IMR-90 (cell line): ENCODE measurements at regions not wholly inside any gene's neighbourhood (a gene's known extent, or its start where the extent isn't known, plus 50 kb on each side); places are given as distances from the start of the nearest gene placed in this dataset.

Source experiments
- ATAC-seq: fragments of 200-7000 bp; cut with Tn5 transposase; 2 replicates; pipeline ENCODE4 v1.9.1; 2020; ENCODE audit warnings: low read depth, mild to moderate bottlenecking, moderate library complexity
- BruUV-seq: library from RNA; stranded (reverse); fragments of 400-500 nt; replicated peaks from 2 replicates; lab custom pipeline; 2021; lab: Mats Ljungman, UMichigan
- CTCF ChIA-PET: fragments of 300-600 bp; formaldehyde crosslinking; extraction: SDS; loops from one replicate; lab custom pipeline; 2021; ENCODE audit warnings: antibody characterized with exemption; lab: Yijun Ruan, JAX
- POLR2A ChIA-PET: fragments of 300-600 bp; sonication (Branson Sonifier 250); formaldehyde crosslinking; loops from one replicate; lab custom pipeline; 2022; ENCODE audit warnings: antibody characterized with exemption; ENCODE audit not compliant: unreplicated experiment; lab: Charles Lee
- DNase-seq: peaks from one replicate; pipeline ENCODE4 v3.0.0; 2013
- H2AFZ ChIP-seq: replicated peaks from 2 replicates; pipeline ENCODE3; 2013; ENCODE audit warnings: low read length, mild to moderate bottlenecking; ENCODE audit not compliant: poor library complexity
- H2AK5ac ChIP-seq: 2 replicates; pipeline ENCODE4 v1.6.1; 2013; ENCODE audit warnings: low read depth, low read length, inconsistent platforms
- H2AK9ac ChIP-seq: replicated peaks from 2 replicates; pipeline ENCODE3; 2013; ENCODE audit warnings: mild to moderate bottlenecking, low read depth, low read length, moderate library complexity; ENCODE audit not compliant: poor library complexity
- H2BK120ac ChIP-seq: 2 replicates; pipeline ENCODE4 v1.6.1; 2013; ENCODE audit warnings: low read depth, low read length, inconsistent platforms
- H2BK15ac ChIP-seq: 3 replicates; pipeline ENCODE4 v1.6.1; 2013; ENCODE audit warnings: low read depth, low read length, inconsistent platforms
- H2BK20ac ChIP-seq: 2 replicates; pipeline ENCODE4 v1.6.1; 2013; ENCODE audit warnings: low read depth, mild to moderate bottlenecking, inconsistent platforms, low read length, moderate library complexity
- H2BK5ac ChIP-seq: 2 replicates; pipeline ENCODE4 v1.6.1; 2013; ENCODE audit warnings: mild to moderate bottlenecking, low read depth, low read length, inconsistent platforms; ENCODE audit not compliant: poor library complexity, severe bottlenecking
- H3K14ac ChIP-seq: replicated peaks from 2 replicates; pipeline ENCODE4 v1.6.1; 2013; ENCODE audit warnings: low read depth, low read length, inconsistent platforms
- H3K18ac ChIP-seq: 2 replicates; pipeline ENCODE4 v1.6.1; 2013; ENCODE audit warnings: low read depth, low read length, control low read depth
- H3K23ac ChIP-seq: 2 replicates; pipeline ENCODE4 v1.6.1; 2013; ENCODE audit warnings: low read depth, low read length, inconsistent platforms
- H3K27ac ChIP-seq: 2 replicates; pipeline ENCODE4 v1.5.1; 2013; ENCODE audit warnings: mild to moderate bottlenecking, control low read depth, low read length; ENCODE audit not compliant: insufficient read depth
- H3K27me3 ChIP-seq: 2 replicates; pipeline ENCODE4 v1.6.1; 2013; ENCODE audit warnings: low read length; ENCODE audit not compliant: control insufficient read depth, insufficient read depth
- H3K36me3 ChIP-seq: 2 replicates; pipeline ENCODE4 v1.6.1; 2013; ENCODE audit warnings: low read length, mixed read lengths; ENCODE audit not compliant: control insufficient read depth, insufficient read depth
- H3K4ac ChIP-seq: 2 replicates; pipeline ENCODE4 v1.6.1; 2013; ENCODE audit warnings: low read depth, low read length, inconsistent platforms
- H3K4me1 ChIP-seq: 2 replicates; pipeline ENCODE4 v1.6.1; 2013; ENCODE audit warnings: low read length, mixed read lengths; ENCODE audit not compliant: control insufficient read depth, insufficient read depth
- H3K4me2 ChIP-seq: 2 replicates; pipeline ENCODE4 v1.6.1; 2013; ENCODE audit warnings: low read depth, mild to moderate bottlenecking, control low read depth, low read length, moderate library complexity
- H3K4me3 ChIP-seq: 2 replicates; pipeline ENCODE4 v1.5.1; 2013; ENCODE audit warnings: low read depth, mild to moderate bottlenecking, control low read depth, low read length, moderate library complexity; ENCODE audit not compliant: insufficient read depth
- H3K56ac ChIP-seq: 2 replicates; pipeline ENCODE4 v1.6.1; 2013; ENCODE audit warnings: low read length, inconsistent platforms; ENCODE audit not compliant: insufficient read depth; ENCODE audit errors: extremely low read depth
- H3K79me1 ChIP-seq, 2 experiments: 2 replicates each; pipeline ENCODE4 v1.6.1; 2013; ENCODE audit warnings: low read length in 2 of 2, inconsistent platforms in 1 of 2, low read depth in 1 of 2
- H3K9ac ChIP-seq: 2 replicates; pipeline ENCODE4 v1.6.1; 2013; ENCODE audit warnings: low read depth, low read length, control low read depth
- H3K9me1 ChIP-seq: 2 replicates; pipeline ENCODE4 v1.6.1; 2013; ENCODE audit warnings: low read length, inconsistent platforms; ENCODE audit not compliant: insufficient read depth
- H3K9me3 ChIP-seq: 2 replicates; pipeline ENCODE4 v1.6.1; 2013; ENCODE audit warnings: low read length; ENCODE audit not compliant: control insufficient read depth, insufficient read depth
- H4K20me1 ChIP-seq: 2 replicates; pipeline ENCODE4 v1.6.1; 2013; ENCODE audit warnings: low read length, inconsistent platforms; ENCODE audit not compliant: insufficient read depth
- H4K5ac ChIP-seq: 2 replicates; pipeline ENCODE4 v1.6.1; 2013; ENCODE audit warnings: mild to moderate bottlenecking, low read depth, low read length, control low read depth
- H4K8ac ChIP-seq, 2 experiments: 2 replicates each; pipeline ENCODE4 v1.6.1; 2013; ENCODE audit warnings: low read depth in 2 of 2, low read length in 2 of 2, control low read depth in 1 of 2, inconsistent platforms in 1 of 2
- H4K91ac ChIP-seq: 2 replicates; pipeline ENCODE4 v1.6.1; 2013; ENCODE audit warnings: low read depth, low read length, inconsistent platforms; ENCODE audit not compliant: insufficient read depth
- CEBPB ChIP-seq: IDR thresholded peaks from 2 replicates; pipeline ENCODE4 v1.6.1; 2012; ENCODE audit warnings: low read depth, low read length, improper control_type of control experiment
- CHD1 ChIP-seq: IDR thresholded peaks from 2 replicates; pipeline ENCODE4 v1.6.1; 2012; ENCODE audit warnings: low read depth, low read length, improper control_type of control experiment
- FOS ChIP-seq: fragments of 150-350 bp; IDR thresholded peaks from 2 replicates; pipeline ENCODE4 v1.6.1; 2016; ENCODE audit warnings: low read depth, low read length
- MAFK ChIP-seq: IDR thresholded peaks from 2 replicates; pipeline ENCODE4 v1.6.1; 2012; ENCODE audit warnings: low read depth, low read length, improper control_type of control experiment
- MAZ ChIP-seq: IDR thresholded peaks from 2 replicates; pipeline ENCODE4 v1.6.1; 2012; ENCODE audit warnings: low read depth, mild to moderate bottlenecking, low read length, improper control_type of control experiment, moderate library complexity, borderline replicate concordance
- MXI1 ChIP-seq: IDR thresholded peaks from 2 replicates; pipeline ENCODE4 v1.6.1; 2012; ENCODE audit warnings: low read depth, mild to moderate bottlenecking, low read length, moderate library complexity, borderline replicate concordance
- NFE2L2 ChIP-seq: fragments of 150-350 bp; IDR thresholded peaks from 2 replicates; pipeline ENCODE4 v1.6.1; 2016; ENCODE audit warnings: low read depth, mild to moderate bottlenecking, low read length
- RAD21 ChIP-seq: IDR thresholded peaks from 2 replicates; pipeline ENCODE4 v1.6.1; 2012; ENCODE audit warnings: low read length, improper control_type of control experiment
- RCOR1 ChIP-seq: IDR thresholded peaks from 2 replicates; pipeline ENCODE4 v1.6.1; 2012; ENCODE audit warnings: mild to moderate bottlenecking, low read length, improper control_type of control experiment; ENCODE audit not compliant: insufficient replicate concordance
- RFX5 ChIP-seq: IDR thresholded peaks from 2 replicates; pipeline ENCODE4 v1.8.0; 2012; ENCODE audit warnings: low read depth, mild to moderate bottlenecking, low read length, moderate library complexity
- SMC3 ChIP-seq: fragments of 150-350 bp; IDR thresholded peaks from 2 replicates; pipeline ENCODE4 v1.6.1; 2016; ENCODE audit warnings: low read depth, mild to moderate bottlenecking, antibody characterized with exemption, low read length, moderate library complexity
- USF2 ChIP-seq: fragments of 150-350 bp; IDR thresholded peaks from 2 replicates; pipeline ENCODE4 v1.6.1; 2017; ENCODE audit warnings: mild to moderate bottlenecking, antibody characterized with exemption, low read length, low read depth
- WGBS, 2 experiments: methylation state at CpG; one replicate each; pipeline versions ENCODE4 v1.1.5 to v1.1.7; 2013; ENCODE audit warnings: missing lambda C conversion rate in 2 of 2; ENCODE audit not compliant: insufficient read length in 1 of 2; ENCODE audit errors: extremely low coverage in 2 of 2; 5-methylcytosine and 5-hydroxymethylcytosine counted together
- dilution Hi-C: fragments of 300-500 bp; cut with HindIII; formaldehyde crosslinking; loops from one replicate; pipeline ENCODE4 v1.14.3; 2018; ENCODE audit warnings: low sequenced_read_pairs; ENCODE audit not compliant: unreplicated experiment
- in situ Hi-C: fragments of 300-500 bp; cut with MboI; formaldehyde crosslinking; loops from 3 replicates; pipeline ENCODE4 v1.14.3; 2019; ENCODE audit warnings: low sequenced_read_pairs, inconsistent platforms, mixed read lengths
- intact Hi-C: fragments of 100-400 bp; cut with micrococcal nuclease; formaldehyde crosslinking; loops from 2 replicates; pipeline ENCODE4 v1.10.0; 2022

- H3K79me1 ChIP-seq = no peaks in the 10 kb centered on the region
- dilution Hi-C loops (no loop called here), in situ Hi-C loops (no loop called here), intact Hi-C loops (no loop called here)
- no peak overlapping the region for H2AFZ ChIP-seq
- ATAC-seq = no peak
- H3K36me3 ChIP-seq = no peaks in the 10 kb centered on the region
- BruUV-seq = no TSS peak
- H2AK9ac ChIP-seq = no peak overlapping the region
- H2AK5ac ChIP-seq = no peak overlapping the region
- no peak overlapping the region for H4K8ac ChIP-seq
- ChIA-PET POLR2A (no interaction called here), CTCF (no interaction called here)
- no peaks in the 10 kb centered on the region for H3K9me3 ChIP-seq
- no peak overlapping the region for H2BK15ac ChIP-seq
- H4K5ac ChIP-seq = no peak overlapping the region
- H2BK120ac ChIP-seq = no peak overlapping the region
- no peak overlapping the region for H3K4me3 ChIP-seq
- no peak overlapping the region for H3K4ac ChIP-seq
- H3K27ac ChIP-seq = no peak overlapping the region
- no peak for TF ChIP-seq RFX5
- TF ChIP-seq RAD21 = no peak
- no peak for TF ChIP-seq RCOR1
- TF ChIP-seq CEBPB = no peak
- no peak for TF ChIP-seq MAZ
- no peak for TF ChIP-seq CHD1
- no peak for TF ChIP-seq FOS
- TF ChIP-seq NFE2L2 = no peak
- TF ChIP-seq SMC3 = no peak
- no peak for TF ChIP-seq USF2
- no peak for TF ChIP-seq MXI1
- TF ChIP-seq MAFK = no peak
- DNase-seq = no peak
- H3K4me2 ChIP-seq = no peak overlapping the region
- H3K18ac ChIP-seq = no peak overlapping the region
- H3K4me1 ChIP-seq = no peaks in the 10 kb centered on the region
- no peak overlapping the region for H2BK5ac ChIP-seq
- WGBS, 2 experiments = no CpG with 5 or more reads among the region's 5 CpGs
- no peak overlapping the region for H3K9ac ChIP-seq
- no peaks in the 10 kb centered on the region for H3K27me3 ChIP-seq
- H3K23ac ChIP-seq = no peak overlapping the region
- no peak overlapping the region for H4K91ac ChIP-seq
- no peak overlapping the region for H3K56ac ChIP-seq
- H4K20me1 ChIP-seq = no peaks in the 10 kb centered on the region
- no peak overlapping the region for H2BK20ac ChIP-seq
- H3K9me1 ChIP-seq = no peaks in the 10 kb centered on the region
- no peak overlapping the region for H3K14ac ChIP-seq
Observed at GRCh38 chr16:56111100-56111499, 80.2 kb upstream of the GNAO1 start.
